ENCODE measurements at regions not wholly inside any gene's neighbourhood (a gene's known extent, or its start where the extent isn't known, plus 50 kb on each side); places are given as distances from the start of the nearest gene placed in this dataset.

GRCh38 chr4:174156239-174156826 lies 127.1 kb downstream of the FBXO8 start:
- no peaks in the 10 kb centered on the region for H3K36me3 Mint-ChIP-seq

GRCh38 chr4:174154215-174154854 lies 129.1 kb downstream of the FBXO8 start:
- Histone ChIP-seq H3K9me3 (ENCODE audit: low read length) (no peaks in the 10 kb centered on the region), H3K36me3 (ENCODE audit: insufficient read depth, low read length) (no peaks in the 10 kb centered on the region), H3K27me3 (ENCODE audit: insufficient read depth, low read length, poor library complexity, severe bottlenecking) (no peaks in the 10 kb centered on the region), H3K4me3 (ENCODE audit: low read length) (no peak overlapping the region), H3K4me1 (ENCODE audit: insufficient read depth, low read length) (no peaks in the 10 kb centered on the region), H3K27ac (ENCODE audit: low read depth, low read length) (no peak overlapping the region)
- H3K36me3 Mint-ChIP-seq: no peaks in the 10 kb centered on the region
- no peak for DNase-seq
- H3K4me3 Mint-ChIP-seq: no peak overlapping the region
- H3K27ac Mint-ChIP-seq: no peak overlapping the region
- H3K27me3 Mint-ChIP-seq: peaks cover 12 to 57% of the 10 kb centered on the region in 2 donors
- POLR2A ChIA-PET: no interaction called here
- CTCF ChIA-PET: no interaction called here
- H3K4me1 Mint-ChIP-seq: no peaks in the 10 kb centered on the region
- no peaks in the 10 kb centered on the region for H3K9me3 Mint-ChIP-seq

More at GRCh38 chr4:174156239-174156826, 127.1 kb downstream of the FBXO8 start:
- no peak overlapping the region for H3K27ac Mint-ChIP-seq
- H3K9me3 ChIP-seq (ENCODE audit: low read length): no peaks in the 10 kb centered on the region
- ChIA-PET CTCF (no interaction called here), POLR2A (no interaction called here)
- no peak overlapping the region for H3K4me3 ChIP-seq (ENCODE audit: low read length)
- H3K27ac ChIP-seq (ENCODE audit: low read depth, low read length): no peak overlapping the region
- H3K4me1 Mint-ChIP-seq: no peaks in the 10 kb centered on the region
- no peaks in the 10 kb centered on the region for H3K4me1 ChIP-seq (ENCODE audit: insufficient read depth, low read length)
- H3K9me3 Mint-ChIP-seq: no peaks in the 10 kb centered on the region
- peak in 1 of 5 donors; percentile 10 for DNase-seq
- no peaks in the 10 kb centered on the region for H3K27me3 ChIP-seq (ENCODE audit: insufficient read depth, low read length, poor library complexity, severe bottlenecking)
- peaks cover 10 to 52% of the 10 kb centered on the region in 2 donors for H3K27me3 Mint-ChIP-seq
- H3K4me3 Mint-ChIP-seq: no peak overlapping the region
- H3K36me3 ChIP-seq (ENCODE audit: insufficient read depth, low read length): no peaks in the 10 kb centered on the region

- H3K4me1 Mint-ChIP-seq: no peaks in the 10 kb centered on the region
- Histone ChIP-seq H3K4me3 (ENCODE audit: low read length) (no peak overlapping the region), H3K27me3 (ENCODE audit: insufficient read depth, low read length, poor library complexity, severe bottlenecking) (no peaks in the 10 kb centered on the region), H3K36me3 (ENCODE audit: insufficient read depth, low read length) (no peaks in the 10 kb centered on the region), H3K9me3 (ENCODE audit: low read length) (no peaks in the 10 kb centered on the region), H3K27ac (ENCODE audit: low read depth, low read length) (no peak overlapping the region), H3K4me1 (ENCODE audit: insufficient read depth, low read length) (no peaks in the 10 kb centered on the region)
- ChIA-PET CTCF (interaction anchor here (1.0 kb wide), 1 partner anchor 647 kb away, joined by 3 read pairs; no protein-coding TSS in a partner anchor), POLR2A (no interaction called here)
- H3K27ac Mint-ChIP-seq: no peak overlapping the region
- peaks cover 12 to 50% of the 10 kb centered on the region in 2 donors for H3K27me3 Mint-ChIP-seq
- no peaks in the 10 kb centered on the region for H3K36me3 Mint-ChIP-seq
- no peak for DNase-seq
- no peak overlapping the region for H3K4me3 Mint-ChIP-seq
- H3K9me3 Mint-ChIP-seq: no peaks in the 10 kb centered on the region
Observed at GRCh38 chr4:174152717-174153466, 130.6 kb downstream of the FBXO8 start.

GRCh38 chr4:174147863-174148262 lies 135.6 kb downstream of the FBXO8 start:
- peaks cover 5 to 37% of the 10 kb centered on the region in 2 donors for H3K27me3 Mint-ChIP-seq
- Histone ChIP-seq H3K27ac (ENCODE audit: low read depth, low read length) (no peak overlapping the region), H3K27me3 (ENCODE audit: insufficient read depth, low read length, poor library complexity, severe bottlenecking) (no peaks in the 10 kb centered on the region), H3K4me3 (ENCODE audit: low read length) (no peak overlapping the region), H3K36me3 (ENCODE audit: insufficient read depth, low read length) (no peaks in the 10 kb centered on the region), H3K4me1 (ENCODE audit: insufficient read depth, low read length) (no peaks in the 10 kb centered on the region), H3K9me3 (ENCODE audit: low read length) (no peaks in the 10 kb centered on the region)
- DNase-seq: no peak
- ChIA-PET POLR2A (no interaction called here), CTCF (interaction anchor here (0.7 kb wide), 1 partner anchor 778 kb away, joined by 3 read pairs; no protein-coding TSS in a partner anchor)
- H3K4me1 Mint-ChIP-seq: no peaks in the 10 kb centered on the region
- no peak overlapping the region for H3K27ac Mint-ChIP-seq
- no peaks in the 10 kb centered on the region for H3K36me3 Mint-ChIP-seq
- H3K9me3 Mint-ChIP-seq: no peaks in the 10 kb centered on the region
- H3K4me3 Mint-ChIP-seq: no peak overlapping the region

GRCh38 chr4:174144106-174144505 lies 139.4 kb downstream of the FBXO8 start:
- ChIA-PET CTCF (no interaction called here), POLR2A (no interaction called here)
- Mint-ChIP-seq H3K9me3 (no peaks in the 10 kb centered on the region), H3K4me1 (no peaks in the 10 kb centered on the region), H3K36me3 (no peaks in the 10 kb centered on the region), H3K27ac (no peak overlapping the region), H3K4me3 (no peak overlapping the region), H3K27me3 (peaks cover 1 to 23% of the 10 kb centered on the region in 2 donors)
- Histone ChIP-seq H3K36me3 (ENCODE audit: insufficient read depth, low read length) (no peaks in the 10 kb centered on the region), H3K9me3 (ENCODE audit: low read length) (no peaks in the 10 kb centered on the region), H3K27me3 (ENCODE audit: insufficient read depth, low read length, poor library complexity, severe bottlenecking) (no peaks in the 10 kb centered on the region), H3K27ac (ENCODE audit: low read depth, low read length) (no peak overlapping the region), H3K4me1 (ENCODE audit: insufficient read depth, low read length) (no peaks in the 10 kb centered on the region), H3K4me3 (ENCODE audit: low read length) (no peak overlapping the region)
- no peak for DNase-seq

GRCh38 chr4:174141876-174142275 lies 141.6 kb downstream of the FBXO8 start:
- Histone ChIP-seq H3K27me3 (ENCODE audit: insufficient read depth, low read length, poor library complexity, severe bottlenecking) (no peaks in the 10 kb centered on the region), H3K36me3 (ENCODE audit: insufficient read depth, low read length) (no peaks in the 10 kb centered on the region), H3K9me3 (ENCODE audit: low read length) (no peaks in the 10 kb centered on the region), H3K4me3 (ENCODE audit: low read length) (no peak overlapping the region), H3K27ac (ENCODE audit: low read depth, low read length) (no peak overlapping the region), H3K4me1 (ENCODE audit: insufficient read depth, low read length) (no peaks in the 10 kb centered on the region)
- Mint-ChIP-seq H3K4me1 (no peaks in the 10 kb centered on the region), H3K4me3 (no peak overlapping the region), H3K27me3 (peaks cover 1 to 15% of the 10 kb centered on the region in 2 donors), H3K36me3 (no peaks in the 10 kb centered on the region), H3K27ac (no peak overlapping the region), H3K9me3 (no peaks in the 10 kb centered on the region)
- ChIA-PET CTCF (no interaction called here), POLR2A (no interaction called here)
- DNase-seq: no peak

GRCh38 chr4:174138616-174139015 lies 144.9 kb downstream of the FBXO8 start:
- no peaks in the 10 kb centered on the region for H3K4me1 Mint-ChIP-seq
- no peak overlapping the region for H3K4me3 ChIP-seq (ENCODE audit: low read length)
- H3K27me3 ChIP-seq (ENCODE audit: insufficient read depth, low read length, poor library complexity, severe bottlenecking): no peaks in the 10 kb centered on the region
- CTCF ChIA-PET: no interaction called here
- no peaks in the 10 kb centered on the region for H3K36me3 Mint-ChIP-seq
- H3K27ac ChIP-seq (ENCODE audit: low read depth, low read length): no peak overlapping the region
- H3K27ac Mint-ChIP-seq: no peak overlapping the region
- no peaks in the 10 kb centered on the region for H3K36me3 ChIP-seq (ENCODE audit: insufficient read depth, low read length)
- H3K4me3 Mint-ChIP-seq: no peak overlapping the region
- H3K9me3 Mint-ChIP-seq: no peaks in the 10 kb centered on the region
- no peaks in the 10 kb centered on the region for H3K9me3 ChIP-seq (ENCODE audit: low read length)
- H3K4me1 ChIP-seq (ENCODE audit: insufficient read depth, low read length): no peaks in the 10 kb centered on the region
- peaks cover 0 to 1% of the 10 kb centered on the region in 2 donors for H3K27me3 Mint-ChIP-seq
- no peak for DNase-seq
- POLR2A ChIA-PET: no interaction called here

- Histone ChIP-seq H3K27ac (ENCODE audit: low read depth, low read length) (no peak overlapping the region), H3K4me1 (ENCODE audit: insufficient read depth, low read length) (no peaks in the 10 kb centered on the region), H3K36me3 (ENCODE audit: insufficient read depth, low read length) (no peaks in the 10 kb centered on the region), H3K27me3 (ENCODE audit: insufficient read depth, low read length, poor library complexity, severe bottlenecking) (no peaks in the 10 kb centered on the region), H3K9me3 (ENCODE audit: low read length) (no peaks in the 10 kb centered on the region), H3K4me3 (ENCODE audit: low read length) (no peak overlapping the region)
- ChIA-PET CTCF (no interaction called here), POLR2A (no interaction called here)
- Mint-ChIP-seq H3K4me1 (no peaks in the 10 kb centered on the region), H3K9me3 (no peaks in the 10 kb centered on the region), H3K4me3 (no peak overlapping the region), H3K27ac (no peak overlapping the region), H3K36me3 (no peaks in the 10 kb centered on the region), H3K27me3 (peaks cover 0 to 1% of the 10 kb centered on the region in 2 donors)
- no peak for DNase-seq
Observed at GRCh38 chr4:174137698-174138097, 145.8 kb downstream of the FBXO8 start.
